Activated naive CD8-positive, alpha-beta T cell treated with anti-CD3 and anti-CD28 coated beads for 36 hours (primary cell): ENCODE measurements at regions not wholly inside any gene's neighbourhood (a gene's known extent, or its start where the extent isn't known, plus 50 kb on each side); places are given as distances from the start of the nearest gene placed in this dataset.

ENCODE experiments used
- DNase-seq: peaks from one replicate; pipeline ENCODE4 v3.0.0; 2021
- H3K27ac Mint-ChIP-seq: one replicate; pipeline ENCODE4 v1.8.0; 2022; ENCODE audit warnings: mild to moderate bottlenecking, moderate library complexity, mixed read lengths
- H3K27me3 Mint-ChIP-seq: one replicate; pipeline ENCODE4 v1.8.0; 2022; ENCODE audit warnings: mild to moderate bottlenecking, mixed read lengths
- H3K36me3 Mint-ChIP-seq: one replicate; pipeline ENCODE4 v1.8.0; 2021; ENCODE audit warnings: mild to moderate bottlenecking, mixed read lengths
- H3K4me1 Mint-ChIP-seq: one replicate; pipeline ENCODE4 v1.8.0; 2021; ENCODE audit warnings: mixed read lengths
- H3K4me3 Mint-ChIP-seq: one replicate; pipeline ENCODE4 v1.8.0; 2022; ENCODE audit warnings: mild to moderate bottlenecking, moderate library complexity, mixed read lengths
- H3K9me3 Mint-ChIP-seq: one replicate; pipeline ENCODE4 v1.8.0; 2022; ENCODE audit warnings: mixed read lengths

- H3K27me3 Mint-ChIP-seq = no peaks in the 10 kb centered on the region
- no peak overlapping the region for H3K4me3 Mint-ChIP-seq
- peaks cover 7% of the 10 kb centered on the region for H3K9me3 Mint-ChIP-seq
- no peaks in the 10 kb centered on the region for H3K4me1 Mint-ChIP-seq
- no peaks in the 10 kb centered on the region for H3K36me3 Mint-ChIP-seq
- DNase-seq = no peak
- H3K27ac Mint-ChIP-seq = no peak overlapping the region
These were observed 516.7 kb upstream of the TMEM132C start for GRCh38 chr12:127750076-127750840.

GRCh38 chr12:127752802-127753201 is 514.2 kb upstream of the TMEM132C start:
- no peaks in the 10 kb centered on the region for H3K36me3 Mint-ChIP-seq
- H3K27ac Mint-ChIP-seq = no peak overlapping the region
- H3K4me3 Mint-ChIP-seq = no peak overlapping the region
- H3K27me3 Mint-ChIP-seq = no peaks in the 10 kb centered on the region
- DNase-seq = no peak
- H3K9me3 Mint-ChIP-seq = peaks cover 8% of the 10 kb centered on the region
- H3K4me1 Mint-ChIP-seq = no peaks in the 10 kb centered on the region

GRCh38 chr12:127760357-127760756 is 506.6 kb upstream of the TMEM132C start:
- no peak overlapping the region for H3K27ac Mint-ChIP-seq
- DNase-seq = no peak
- no peaks in the 10 kb centered on the region for H3K4me1 Mint-ChIP-seq
- peaks cover 10% of the 10 kb centered on the region for H3K9me3 Mint-ChIP-seq
- H3K36me3 Mint-ChIP-seq = no peaks in the 10 kb centered on the region
- no peak overlapping the region for H3K4me3 Mint-ChIP-seq
- H3K27me3 Mint-ChIP-seq = no peaks in the 10 kb centered on the region

- Mint-ChIP-seq H3K4me3 (no peak overlapping the region), H3K27ac (no peak overlapping the region), H3K27me3 (no peaks in the 10 kb centered on the region), H3K9me3 (peaks cover 10% of the 10 kb centered on the region), H3K4me1 (no peaks in the 10 kb centered on the region), H3K36me3 (no peaks in the 10 kb centered on the region)
- DNase-seq = no peak
These were observed 506.0 kb upstream of the TMEM132C start for GRCh38 chr12:127760996-127761395.

GRCh38 chr12:127761880-127762279 is 505.1 kb upstream of the TMEM132C start:
- Mint-ChIP-seq H3K27ac (no peak overlapping the region), H3K9me3 (peaks cover 9% of the 10 kb centered on the region), H3K4me3 (no peak overlapping the region), H3K4me1 (no peaks in the 10 kb centered on the region), H3K27me3 (no peaks in the 10 kb centered on the region), H3K36me3 (no peaks in the 10 kb centered on the region)
- no peak for DNase-seq

- Mint-ChIP-seq H3K4me3 (no peak overlapping the region), H3K27ac (no peak overlapping the region), H3K4me1 (no peaks in the 10 kb centered on the region), H3K36me3 (no peaks in the 10 kb centered on the region), H3K9me3 (peaks cover 5% of the 10 kb centered on the region), H3K27me3 (no peaks in the 10 kb centered on the region)
- no peak for DNase-seq
These were observed 499.3 kb upstream of the TMEM132C start for GRCh38 chr12:127767656-127768055.

- Mint-ChIP-seq H3K4me3 (no peak overlapping the region), H3K27me3 (no peaks in the 10 kb centered on the region), H3K9me3 (peaks cover 4% of the 10 kb centered on the region), H3K4me1 (no peaks in the 10 kb centered on the region), H3K27ac (no peak overlapping the region), H3K36me3 (no peaks in the 10 kb centered on the region)
- DNase-seq = no peak
These were observed 496.9 kb upstream of the TMEM132C start for GRCh38 chr12:127770118-127770517.

GRCh38 chr12:127771546-127771945 is 495.4 kb upstream of the TMEM132C start:
- H3K9me3 Mint-ChIP-seq = peaks cover 6% of the 10 kb centered on the region
- DNase-seq = no peak
- H3K4me1 Mint-ChIP-seq = no peaks in the 10 kb centered on the region
- H3K27me3 Mint-ChIP-seq = no peaks in the 10 kb centered on the region
- H3K36me3 Mint-ChIP-seq = no peaks in the 10 kb centered on the region
- no peak overlapping the region for H3K27ac Mint-ChIP-seq
- H3K4me3 Mint-ChIP-seq = no peak overlapping the region

GRCh38 chr12:127773520-127773919 is 493.4 kb upstream of the TMEM132C start:
- Mint-ChIP-seq H3K4me1 (no peaks in the 10 kb centered on the region), H3K4me3 (no peak overlapping the region), H3K27ac (no peak overlapping the region), H3K9me3 (peaks cover 7% of the 10 kb centered on the region), H3K27me3 (no peaks in the 10 kb centered on the region), H3K36me3 (no peaks in the 10 kb centered on the region)
- no peak for DNase-seq

GRCh38 chr12:127774828-127775227 is 492.1 kb upstream of the TMEM132C start:
- Mint-ChIP-seq H3K9me3 (peaks cover 7% of the 10 kb centered on the region), H3K27me3 (no peaks in the 10 kb centered on the region), H3K27ac (no peak overlapping the region), H3K4me3 (no peak overlapping the region), H3K36me3 (no peaks in the 10 kb centered on the region), H3K4me1 (no peaks in the 10 kb centered on the region)
- DNase-seq = no peak

- Mint-ChIP-seq H3K27me3 (no peaks in the 10 kb centered on the region), H3K9me3 (peaks cover 3% of the 10 kb centered on the region), H3K4me3 (no peak overlapping the region), H3K36me3 (no peaks in the 10 kb centered on the region), H3K4me1 (no peaks in the 10 kb centered on the region), H3K27ac (no peak overlapping the region)
- no peak for DNase-seq
These were observed 487.5 kb upstream of the TMEM132C start for GRCh38 chr12:127779301-127780045.

- Mint-ChIP-seq H3K27me3 (no peaks in the 10 kb centered on the region), H3K36me3 (no peaks in the 10 kb centered on the region), H3K4me3 (no peak overlapping the region), H3K27ac (no peak overlapping the region), H3K4me1 (no peaks in the 10 kb centered on the region), H3K9me3 (peaks cover 3% of the 10 kb centered on the region)
- no peak for DNase-seq
These were observed 486.1 kb upstream of the TMEM132C start for GRCh38 chr12:127780881-127781280.

- no peak for DNase-seq
- no peaks in the 10 kb centered on the region for H3K36me3 Mint-ChIP-seq
- H3K27ac Mint-ChIP-seq = no peak overlapping the region
- no peaks in the 10 kb centered on the region for H3K27me3 Mint-ChIP-seq
- H3K4me1 Mint-ChIP-seq = no peaks in the 10 kb centered on the region
- H3K4me3 Mint-ChIP-seq = no peak overlapping the region
- peaks cover 2% of the 10 kb centered on the region for H3K9me3 Mint-ChIP-seq
These were observed 485.6 kb upstream of the TMEM132C start for GRCh38 chr12:127781336-127781735.

GRCh38 chr12:127785540-127785939 is 481.4 kb upstream of the TMEM132C start:
- H3K9me3 Mint-ChIP-seq = peaks cover 3% of the 10 kb centered on the region
- no peaks in the 10 kb centered on the region for H3K4me1 Mint-ChIP-seq
- no peak for DNase-seq
- no peaks in the 10 kb centered on the region for H3K36me3 Mint-ChIP-seq
- no peak overlapping the region for H3K4me3 Mint-ChIP-seq
- no peaks in the 10 kb centered on the region for H3K27me3 Mint-ChIP-seq
- no peak overlapping the region for H3K27ac Mint-ChIP-seq

- H3K4me3 Mint-ChIP-seq = no peak overlapping the region
- H3K9me3 Mint-ChIP-seq = peaks cover 3% of the 10 kb centered on the region
- H3K27ac Mint-ChIP-seq = no peak overlapping the region
- no peaks in the 10 kb centered on the region for H3K27me3 Mint-ChIP-seq
- no peak for DNase-seq
- no peaks in the 10 kb centered on the region for H3K36me3 Mint-ChIP-seq
- H3K4me1 Mint-ChIP-seq = no peaks in the 10 kb centered on the region
These were observed 480.9 kb upstream of the TMEM132C start for GRCh38 chr12:127785986-127786590.
